Choroid plexus epithelial cell (primary cell): ENCODE measurements at regions not wholly inside any gene's neighbourhood (a gene's known extent, or its start where the extent isn't known, plus 50 kb on each side); places are given as distances from the start of the nearest gene placed in this dataset.
A peak's percentile ranks its signal among the peaks of the same experiment; 100 is the strongest.

Experiments used
- DNase-seq: peaks from one replicate; pipeline ENCODE4 v3.0.0-alpha.2; 2010; ENCODE audit warnings: low read depth
- H3K4me3 ChIP-seq: 2 replicates; pipeline ENCODE4 v1.5.1; 2011; ENCODE audit warnings: low read depth, mild to moderate bottlenecking, control low read depth, low read length, moderate library complexity
- TF ChIP-seq, protein P1 (sequence below): conservative IDR thresholded peaks from 2 replicates; pipeline ENCODE4 v1.5.1; 2011; ENCODE audit warnings: low read depth, mild to moderate bottlenecking, control low read depth, inconsistent platforms, low read length, moderate library complexity

DNA sequence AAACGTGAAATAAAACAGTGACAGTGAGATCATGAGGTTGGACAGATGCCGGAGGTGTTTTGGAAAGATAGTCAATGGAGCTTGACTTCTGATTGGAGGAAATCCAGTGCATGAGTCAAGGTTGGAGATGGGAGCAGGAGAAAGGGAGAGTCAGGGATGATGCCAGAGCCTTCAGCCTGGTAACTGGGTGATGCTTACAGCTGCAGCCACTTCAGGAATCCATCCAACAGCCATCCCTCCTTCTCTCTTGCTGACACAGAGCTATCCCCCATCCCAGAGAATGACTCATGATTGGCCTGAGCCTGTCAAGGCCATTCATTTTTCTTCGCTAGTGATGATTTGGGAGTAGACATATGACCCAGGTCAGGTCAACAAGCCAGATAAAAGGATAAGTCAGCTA lies 112.8 kb downstream of the SAMD5 start:
- TF ChIP-seq, protein P1, sequence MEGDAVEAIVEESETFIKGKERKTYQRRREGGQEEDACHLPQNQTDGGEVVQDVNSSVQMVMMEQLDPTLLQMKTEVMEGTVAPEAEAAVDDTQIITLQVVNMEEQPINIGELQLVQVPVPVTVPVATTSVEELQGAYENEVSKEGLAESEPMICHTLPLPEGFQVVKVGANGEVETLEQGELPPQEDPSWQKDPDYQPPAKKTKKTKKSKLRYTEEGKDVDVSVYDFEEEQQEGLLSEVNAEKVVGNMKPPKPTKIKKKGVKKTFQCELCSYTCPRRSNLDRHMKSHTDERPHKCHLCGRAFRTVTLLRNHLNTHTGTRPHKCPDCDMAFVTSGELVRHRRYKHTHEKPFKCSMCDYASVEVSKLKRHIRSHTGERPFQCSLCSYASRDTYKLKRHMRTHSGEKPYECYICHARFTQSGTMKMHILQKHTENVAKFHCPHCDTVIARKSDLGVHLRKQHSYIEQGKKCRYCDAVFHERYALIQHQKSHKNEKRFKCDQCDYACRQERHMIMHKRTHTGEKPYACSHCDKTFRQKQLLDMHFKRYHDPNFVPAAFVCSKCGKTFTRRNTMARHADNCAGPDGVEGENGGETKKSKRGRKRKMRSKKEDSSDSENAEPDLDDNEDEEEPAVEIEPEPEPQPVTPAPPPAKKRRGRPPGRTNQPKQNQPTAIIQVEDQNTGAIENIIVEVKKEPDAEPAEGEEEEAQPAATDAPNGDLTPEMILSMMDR, result no peak
- H3K4me3 ChIP-seq, result no peak overlapping the region
- peak; percentile 67 for DNase-seq

DNA sequence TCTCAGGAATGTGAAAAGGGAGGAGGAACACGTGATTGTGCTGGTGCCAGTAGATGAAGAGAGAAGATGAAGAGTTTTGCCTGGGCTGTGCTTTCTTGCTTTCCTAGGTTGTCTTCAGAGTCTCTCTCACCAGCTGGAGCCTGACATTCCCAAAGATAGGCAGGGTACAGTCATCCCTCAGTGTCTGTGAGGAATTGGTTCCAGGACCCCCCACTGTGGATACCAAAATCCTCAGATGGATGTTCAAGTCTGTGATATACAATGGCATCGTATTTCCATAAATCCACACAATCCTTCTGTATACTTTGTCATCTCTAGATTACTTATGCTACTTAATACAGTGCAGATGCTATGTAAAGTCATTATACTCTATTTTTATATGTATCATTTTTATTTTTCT lies 113.5 kb downstream of the SAMD5 start:
- TF ChIP-seq, protein P1, result no peak
- no peak overlapping the region for H3K4me3 ChIP-seq
- DNase-seq, result no peak

DNA sequence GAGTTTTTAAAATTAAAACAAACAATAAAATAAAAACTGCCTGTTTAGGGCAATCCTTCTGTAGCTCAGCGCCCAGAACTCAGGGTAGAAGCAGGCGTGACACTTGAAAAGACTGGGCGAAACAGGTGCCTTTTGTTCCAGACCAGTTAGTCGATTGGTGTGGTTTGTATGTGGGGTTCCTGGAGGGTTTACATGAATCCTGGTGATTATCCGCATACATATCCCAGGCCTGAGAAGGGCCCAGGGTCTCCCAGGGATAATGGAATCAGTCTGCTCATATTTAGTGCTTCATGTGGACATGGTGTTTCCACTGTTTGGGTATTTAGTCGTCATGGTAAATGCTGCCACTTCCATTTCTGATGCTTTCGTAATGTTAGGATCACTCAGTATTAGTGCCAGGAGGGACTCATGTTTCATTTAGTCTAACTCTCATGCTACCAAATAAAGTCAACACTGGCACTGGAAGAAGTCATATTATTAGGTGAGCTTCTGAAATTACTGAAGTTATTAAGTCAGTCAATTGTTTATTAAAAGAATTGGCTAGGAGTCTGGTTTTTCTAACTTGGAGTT lies 116.5 kb downstream of the SAMD5 start:
- TF ChIP-seq, protein P1, result no peak
- no peak overlapping the region for H3K4me3 ChIP-seq
- DNase-seq, result peak; percentile 12

DNA sequence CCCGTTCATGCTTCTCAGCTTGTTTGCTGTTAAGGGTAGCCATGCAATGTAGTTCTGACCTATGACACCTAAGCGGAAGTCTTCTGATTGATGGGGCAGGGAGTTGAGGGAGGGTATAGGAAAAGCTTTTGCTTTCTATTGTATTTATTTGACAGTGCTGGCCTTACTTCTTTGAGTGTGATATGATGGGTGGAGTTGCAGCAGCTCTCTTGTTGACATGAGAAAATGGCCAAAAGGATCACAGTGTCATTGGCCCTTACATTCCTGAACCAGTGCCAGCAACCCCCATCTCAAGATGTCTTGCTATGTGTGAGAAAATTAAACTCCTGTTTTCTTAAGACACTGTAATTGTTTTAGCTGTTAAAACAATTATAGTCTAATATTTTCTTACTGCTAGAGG lies 117.5 kb downstream of the SAMD5 start:
- peak; percentile 27 for DNase-seq
- TF ChIP-seq, protein P1, result no peak
- no peak overlapping the region for H3K4me3 ChIP-seq

DNA sequence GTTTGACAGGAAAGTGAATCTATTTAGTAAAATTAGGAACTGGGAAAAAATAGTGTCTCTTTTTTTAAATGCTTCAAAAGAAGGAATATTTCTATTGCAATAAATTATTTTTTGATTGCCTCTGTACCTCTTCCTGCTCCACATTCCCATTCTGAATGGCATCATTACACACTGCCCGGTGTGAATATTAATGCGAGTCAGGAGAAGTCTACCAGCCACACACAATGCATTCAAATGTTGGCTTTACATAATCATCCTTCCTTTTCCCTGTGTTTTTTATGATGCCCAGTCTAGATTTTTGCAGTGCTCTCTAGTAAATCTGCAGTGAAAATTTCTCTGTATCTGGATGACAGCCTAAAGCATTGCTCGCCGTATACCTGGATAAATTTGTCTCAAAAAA lies 118.9 kb downstream of the SAMD5 start:
- DNase-seq, result no peak
- no peak overlapping the region for H3K4me3 ChIP-seq
- TF ChIP-seq, protein P1, result no peak

DNA sequence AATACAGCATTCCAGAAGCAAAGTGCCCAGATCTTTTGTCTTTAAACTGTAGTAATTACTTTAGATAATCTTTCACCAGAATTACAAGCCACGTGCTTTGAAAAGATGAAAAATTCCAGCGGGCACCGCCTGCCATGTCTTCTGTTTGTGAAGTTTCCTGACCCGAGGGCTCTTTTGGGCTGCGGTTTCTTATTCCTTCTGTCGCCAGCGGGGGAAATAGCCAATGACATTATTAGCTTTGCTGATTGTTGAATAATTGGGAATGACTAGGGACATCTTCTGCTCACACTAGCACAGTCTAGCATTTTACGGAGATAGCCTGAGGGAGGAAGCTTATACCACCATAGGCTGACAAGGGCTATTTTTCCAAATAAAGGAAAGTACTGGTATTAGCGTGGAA lies 124.7 kb downstream of the SAMD5 start:
- no peak overlapping the region for H3K4me3 ChIP-seq
- TF ChIP-seq, protein P1, result no peak
- no peak for DNase-seq

DNA sequence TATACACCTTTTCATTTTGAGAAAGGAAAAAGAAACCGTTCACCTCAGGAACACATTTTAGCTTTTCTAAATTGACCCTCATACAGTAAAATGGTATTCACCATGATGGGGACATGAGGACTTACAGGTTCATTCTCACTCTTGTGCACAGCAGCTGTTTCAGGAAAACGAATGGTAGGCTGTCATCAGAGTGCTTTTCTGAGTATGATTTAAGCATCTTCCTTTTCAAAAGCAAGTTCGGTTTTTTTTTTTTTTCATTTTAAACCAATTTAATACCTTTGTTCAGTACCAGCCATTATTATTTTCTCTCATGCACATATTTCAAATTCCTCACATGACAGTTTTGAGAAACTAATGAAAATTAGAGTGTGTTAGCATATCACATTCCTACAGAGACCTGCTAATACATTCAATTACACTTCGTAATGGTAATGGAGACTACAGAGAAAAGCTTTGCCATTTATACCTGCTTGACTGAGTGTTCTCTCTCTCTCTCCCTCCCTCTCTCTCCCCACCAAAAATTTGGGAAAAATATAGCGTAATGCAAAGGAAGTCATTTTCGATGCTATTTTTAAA lies 129.2 kb downstream of the SAMD5 start:
- DNase-seq, result no peak
- H3K4me3 ChIP-seq, result no peak overlapping the region
- TF ChIP-seq, protein P1, result no peak
